ENCODE measurements at regions not wholly inside any gene's neighbourhood (a gene's known extent, or its start where the extent isn't known, plus 50 kb on each side); places are given as distances from the start of the nearest gene placed in this dataset.

DNA sequence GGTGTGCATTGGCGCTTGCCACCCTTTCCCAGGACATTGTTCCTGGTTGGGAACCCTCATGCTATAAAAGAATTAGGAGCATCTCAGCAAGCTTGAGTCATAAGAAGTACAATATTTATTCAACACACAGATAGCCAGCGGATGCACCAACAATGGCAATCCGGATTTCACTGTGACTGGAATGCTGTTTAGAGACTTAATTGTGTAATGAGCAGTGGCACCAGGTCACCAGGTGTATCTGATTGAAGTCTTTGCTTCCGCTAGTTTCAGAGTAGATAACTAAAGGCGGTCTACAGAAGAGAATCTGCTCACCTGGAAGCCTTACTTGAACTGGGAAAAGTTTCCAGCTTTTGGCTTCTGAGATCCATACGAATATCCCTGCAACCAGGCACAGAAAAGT, 772.3 kb upstream of the GHITM start:
- no peak for TF ChIP-seq POLR2A (IDR thresholded peaks at IDR 0.05)
- TF ChIP-seq, protein P1, sequence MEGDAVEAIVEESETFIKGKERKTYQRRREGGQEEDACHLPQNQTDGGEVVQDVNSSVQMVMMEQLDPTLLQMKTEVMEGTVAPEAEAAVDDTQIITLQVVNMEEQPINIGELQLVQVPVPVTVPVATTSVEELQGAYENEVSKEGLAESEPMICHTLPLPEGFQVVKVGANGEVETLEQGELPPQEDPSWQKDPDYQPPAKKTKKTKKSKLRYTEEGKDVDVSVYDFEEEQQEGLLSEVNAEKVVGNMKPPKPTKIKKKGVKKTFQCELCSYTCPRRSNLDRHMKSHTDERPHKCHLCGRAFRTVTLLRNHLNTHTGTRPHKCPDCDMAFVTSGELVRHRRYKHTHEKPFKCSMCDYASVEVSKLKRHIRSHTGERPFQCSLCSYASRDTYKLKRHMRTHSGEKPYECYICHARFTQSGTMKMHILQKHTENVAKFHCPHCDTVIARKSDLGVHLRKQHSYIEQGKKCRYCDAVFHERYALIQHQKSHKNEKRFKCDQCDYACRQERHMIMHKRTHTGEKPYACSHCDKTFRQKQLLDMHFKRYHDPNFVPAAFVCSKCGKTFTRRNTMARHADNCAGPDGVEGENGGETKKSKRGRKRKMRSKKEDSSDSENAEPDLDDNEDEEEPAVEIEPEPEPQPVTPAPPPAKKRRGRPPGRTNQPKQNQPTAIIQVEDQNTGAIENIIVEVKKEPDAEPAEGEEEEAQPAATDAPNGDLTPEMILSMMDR (IDR thresholded peaks at IDR 0.05): no peak

Measured in thyroid gland (tissue), 4 donors.